HG02943 (cell line): ENCODE measurements at regions not wholly inside any gene's neighbourhood (a gene's known extent, or its start where the extent isn't known, plus 50 kb on each side); places are given as distances from the start of the nearest gene placed in this dataset.

Experiments
- ATAC-seq: cut with Tn5 transposase; IDR thresholded peaks from one replicate; pipeline ENCODE4 v1.9.1; 2021; ENCODE audit warnings: mild to moderate bottlenecking, low read depth, moderate library complexity; ENCODE audit not compliant: unreplicated experiment

DNA sequence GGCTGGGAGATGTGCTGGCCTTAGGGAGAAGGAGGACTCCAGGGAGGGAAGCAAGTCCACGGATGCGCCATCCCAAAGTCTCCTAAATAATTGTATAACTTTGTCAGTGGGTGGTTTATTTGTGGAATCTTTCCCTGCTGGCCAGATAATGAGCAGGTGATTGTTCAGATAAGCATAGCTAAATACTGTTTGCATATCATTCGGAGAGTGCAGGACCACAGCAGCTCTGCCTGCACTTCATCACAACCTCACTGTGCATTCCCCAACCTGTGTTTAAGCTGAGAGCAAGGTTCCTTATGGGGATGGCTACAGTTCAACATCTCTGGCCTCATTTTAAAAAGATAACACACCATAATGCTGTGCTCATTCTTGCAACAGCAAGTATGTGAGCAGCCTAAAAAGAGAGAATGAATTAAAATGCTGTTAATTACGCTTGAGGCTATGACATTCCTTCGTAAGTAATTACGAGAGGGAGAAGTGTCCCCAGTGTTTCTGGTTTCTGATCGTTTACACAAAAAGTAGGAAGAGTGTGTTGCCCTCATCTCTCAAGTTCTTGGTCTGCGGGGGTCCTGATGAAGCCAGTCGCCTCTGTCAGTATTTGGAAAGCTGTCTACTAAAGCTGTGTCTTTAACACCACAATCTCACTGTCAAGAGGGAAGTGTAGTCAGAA is 272.0 kb upstream of the RORA start:
- no peak for ATAC-seq

DNA sequence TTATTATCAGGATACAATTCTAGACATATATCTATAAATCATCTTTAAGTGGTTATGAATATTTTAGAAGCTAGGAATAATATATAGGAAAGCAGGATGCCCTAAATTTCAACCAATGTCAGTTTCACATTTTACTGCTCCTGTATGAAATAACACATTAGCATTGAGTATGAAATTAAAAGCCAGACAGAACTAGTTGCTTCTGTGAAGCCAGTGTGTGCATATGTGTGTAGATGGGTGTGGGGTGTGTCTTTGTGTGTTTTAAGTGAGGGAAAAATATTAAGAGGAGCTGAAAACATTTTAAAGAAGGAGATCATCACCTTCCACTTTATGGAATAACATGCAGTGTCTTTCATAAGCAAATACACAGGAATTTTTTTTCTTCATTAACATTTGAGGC is 271.4 kb upstream of the RORA start:
- no peak for ATAC-seq

DNA sequence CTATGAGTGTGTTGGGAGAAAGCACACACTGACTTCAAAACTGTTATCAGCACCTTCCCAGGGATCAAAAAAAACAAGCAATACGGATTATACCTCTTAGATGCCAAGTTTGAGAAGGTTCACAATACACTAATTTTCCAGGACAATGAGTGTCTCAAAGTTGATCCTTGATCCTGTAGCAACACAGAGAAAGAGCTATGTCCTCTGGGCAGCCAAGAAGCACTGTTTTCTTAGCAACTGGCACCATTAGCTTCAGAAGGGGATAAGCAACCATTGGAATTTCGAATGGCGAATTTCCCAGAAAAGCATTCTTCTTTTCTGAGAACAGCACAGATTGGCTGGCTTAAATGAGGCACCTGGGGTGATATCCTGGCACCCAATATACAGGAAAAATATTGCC is 270.3 kb upstream of the RORA start:
- ATAC-seq = no peak

DNA sequence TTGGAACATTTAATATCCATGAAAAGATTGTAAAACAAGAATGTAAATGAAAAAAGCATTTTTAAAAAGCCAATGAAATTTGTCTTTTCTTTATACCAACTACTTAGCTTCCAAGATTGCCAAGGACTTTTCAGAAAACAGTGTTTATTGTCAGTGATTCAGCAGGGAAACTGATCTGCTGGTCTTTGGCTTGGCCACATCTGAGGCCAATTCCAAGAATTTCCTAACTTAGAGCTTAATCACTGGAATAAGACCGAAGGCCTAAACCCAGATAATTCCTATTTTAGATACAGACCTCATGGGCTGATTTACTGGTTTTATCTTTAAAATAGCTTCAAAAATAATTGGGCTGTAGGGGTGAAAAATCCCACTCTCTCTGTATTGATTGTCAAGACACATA is 260.5 kb upstream of the RORA start:
- no peak for ATAC-seq

DNA sequence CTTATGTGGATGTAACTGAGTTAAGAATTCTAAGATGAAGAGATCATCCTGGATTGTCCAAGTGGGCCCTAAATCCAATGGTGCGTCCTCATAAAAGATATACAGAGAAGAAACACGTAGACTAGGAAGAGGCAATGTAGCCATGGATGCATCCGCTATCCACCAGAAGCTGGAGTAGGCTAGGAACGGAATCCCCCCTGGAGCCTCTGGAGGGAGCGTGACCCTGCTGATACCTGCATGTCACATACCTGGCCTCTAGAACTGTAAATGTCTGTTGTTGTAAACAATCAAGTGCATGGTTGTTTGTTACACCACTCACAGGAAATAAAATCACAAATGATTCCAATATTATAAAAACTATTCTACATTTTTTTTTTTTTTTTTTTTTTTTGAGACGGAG is 254.5 kb upstream of the RORA start:
- no peak for ATAC-seq

GRCh38 chr15:61481886-61482285 is 252.8 kb upstream of the RORA start:
- no peak for ATAC-seq

DNA sequence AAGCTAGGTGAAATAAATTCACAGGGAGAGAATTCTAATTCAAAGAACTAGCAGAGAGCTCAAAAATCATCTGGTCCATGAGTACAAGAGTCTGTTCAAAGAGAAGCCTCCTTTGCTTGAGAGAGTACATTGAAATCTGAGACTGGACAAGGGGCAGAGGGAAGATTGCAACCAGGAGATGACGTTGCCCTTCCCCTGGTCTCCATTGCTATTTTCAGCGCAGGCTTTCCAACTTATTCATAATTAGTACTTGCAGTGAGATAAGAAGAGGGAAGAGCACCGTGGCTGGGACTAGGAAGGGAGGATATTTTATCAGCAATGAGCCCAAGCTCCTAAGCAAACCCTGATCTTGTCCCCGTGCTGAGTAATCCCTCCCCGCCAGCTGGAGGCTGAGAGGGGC is 251.8 kb upstream of the RORA start:
- ATAC-seq = no peak

GRCh38 chr15:61480295-61480694 is 251.2 kb upstream of the RORA start:
- no peak for ATAC-seq

DNA sequence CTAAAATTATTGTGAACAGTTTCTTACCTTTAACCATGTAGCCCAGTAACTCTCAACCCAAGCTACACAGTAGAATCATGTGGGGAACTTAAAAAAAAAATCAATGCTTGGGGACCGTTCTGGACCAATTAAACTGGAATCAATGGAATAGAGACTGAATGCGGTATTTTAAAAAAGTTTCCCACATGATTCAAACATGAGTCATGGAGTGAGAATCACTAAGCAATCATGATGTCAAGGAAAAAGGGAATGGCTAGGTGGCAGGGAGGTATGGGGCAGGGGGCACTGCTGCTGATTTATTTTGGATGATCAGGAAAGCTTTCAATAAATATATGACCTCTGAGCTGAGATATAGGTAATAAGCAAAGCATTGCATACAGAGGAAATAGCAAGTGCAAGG is 250.5 kb upstream of the RORA start:
- no peak for ATAC-seq

- ATAC-seq = no peak
These were observed 247.6 kb upstream of the RORA start for GRCh38 chr15:61476741-61477140.

DNA sequence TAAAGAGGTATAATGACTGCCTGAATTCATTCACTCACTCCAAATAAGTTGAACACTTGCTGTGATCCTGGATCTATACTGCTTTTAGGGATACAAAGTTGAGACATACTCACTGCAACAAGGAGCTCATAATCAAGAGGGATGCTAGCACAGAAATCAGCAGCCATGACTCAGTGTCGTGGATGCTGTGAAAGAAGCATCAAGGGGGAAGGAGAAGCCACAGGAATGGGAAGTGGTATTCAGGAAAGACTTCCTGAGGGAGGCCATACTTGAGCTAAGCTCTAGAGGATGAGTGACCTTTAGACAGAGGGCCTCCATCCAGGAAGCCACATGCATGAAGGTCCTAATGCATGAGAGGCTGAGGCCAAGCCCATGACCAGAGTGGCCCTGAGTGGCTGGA is 245.7 kb upstream of the RORA start:
- ATAC-seq = no peak

- no peak for ATAC-seq
These were observed 238.7 kb upstream of the RORA start for GRCh38 chr15:61467823-61468222.

- ATAC-seq = no peak
These were observed 230.9 kb upstream of the RORA start for GRCh38 chr15:61459785-61460707.

GRCh38 chr15:61457050-61457733 is 228.1 kb upstream of the RORA start:
- no peak for ATAC-seq

DNA sequence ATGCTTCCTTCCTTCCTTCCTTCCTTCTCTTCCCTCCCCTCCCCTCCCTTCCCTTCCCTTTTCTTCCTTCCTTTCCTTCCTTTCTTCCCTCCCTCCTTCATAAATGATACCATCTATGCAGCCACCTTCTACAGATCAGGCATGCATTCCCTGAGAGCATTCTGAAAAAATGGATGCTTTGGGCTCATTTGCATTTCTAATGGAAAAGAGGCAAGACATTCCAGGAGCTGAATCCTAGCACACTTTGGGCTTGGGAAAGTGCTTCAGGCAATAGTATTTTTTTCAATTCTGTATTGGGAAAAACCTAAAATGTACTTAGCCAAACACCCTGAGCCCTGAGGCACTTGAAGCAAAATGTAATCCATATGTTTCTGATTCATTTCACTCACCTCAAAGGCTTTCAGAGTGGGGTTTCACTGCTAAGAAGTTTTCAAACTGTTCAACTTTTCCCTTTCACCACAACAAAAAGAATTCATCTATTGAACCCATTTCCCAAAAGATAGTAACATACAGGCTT is 220.1 kb upstream of the RORA start:
- no peak for ATAC-seq

- no peak for ATAC-seq
These were observed 218.9 kb upstream of the RORA start for GRCh38 chr15:61447981-61448380.

DNA sequence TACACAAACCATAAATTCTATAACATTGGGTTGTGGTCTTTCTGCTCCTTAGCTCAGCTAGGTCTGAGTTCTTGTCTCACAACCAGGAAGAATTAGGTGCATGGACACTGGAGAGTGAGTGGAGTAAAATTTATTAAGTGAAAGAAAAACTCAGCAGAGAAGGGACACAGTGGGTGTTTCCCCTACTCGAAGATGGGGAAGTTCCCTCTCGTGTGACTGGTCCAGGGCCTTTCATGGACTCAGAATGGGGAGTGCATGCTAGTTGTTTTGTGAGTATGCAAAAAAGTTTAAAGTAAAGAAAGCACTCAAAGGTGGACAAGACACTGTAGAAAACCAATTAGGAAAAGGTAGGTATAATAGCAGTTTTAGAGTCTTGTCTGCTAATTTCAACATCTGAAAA is 215.5 kb upstream of the RORA start:
- ATAC-seq = no peak

- ATAC-seq = no peak
These were observed 213.7 kb upstream of the RORA start for GRCh38 chr15:61442821-61443220.

- no peak for ATAC-seq
These were observed 212.8 kb upstream of the RORA start for GRCh38 chr15:61441891-61442290.

DNA sequence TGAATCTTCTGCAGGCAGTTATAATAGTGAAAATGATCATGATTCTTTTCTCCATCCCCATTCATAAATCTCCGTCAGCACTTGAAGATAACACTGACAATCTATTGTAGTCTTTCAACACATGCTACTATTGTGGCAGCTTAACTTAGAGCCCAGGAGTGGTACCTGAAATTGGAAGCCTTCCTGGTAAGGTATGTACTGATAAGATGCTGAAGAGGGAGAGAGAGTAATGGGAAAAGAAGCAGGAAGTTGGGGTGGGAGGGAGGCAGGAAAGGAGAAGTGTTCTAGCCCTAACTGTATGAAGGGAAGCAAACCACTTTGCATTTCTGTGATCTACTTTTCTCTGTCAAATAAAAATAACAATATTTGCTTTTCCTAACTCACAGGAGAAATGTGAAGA is 197.4 kb upstream of the RORA start:
- ATAC-seq = no peak

DNA sequence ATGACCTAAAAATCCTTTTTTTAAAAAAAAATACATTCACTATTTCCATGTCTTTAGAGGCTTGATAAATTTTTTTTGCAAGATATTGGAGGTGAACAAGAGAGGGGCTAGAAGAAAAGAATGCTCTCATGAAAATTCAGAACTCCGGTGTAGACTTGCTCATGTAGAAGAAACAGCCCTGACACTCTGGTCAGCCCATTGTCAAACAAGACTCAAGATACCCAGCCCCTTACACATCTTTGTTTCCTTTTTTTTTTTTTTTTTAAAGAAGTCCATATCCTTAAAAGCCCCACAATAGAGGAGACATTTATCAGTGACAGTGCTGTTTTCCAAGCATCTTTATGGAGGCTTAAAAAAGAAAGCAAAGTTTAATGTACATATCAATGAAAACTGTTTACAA is 196.8 kb upstream of the RORA start:
- no peak for ATAC-seq
